Spleen (tissue), 7 donors: ENCODE measurements at regions not wholly inside any gene's neighbourhood (a gene's known extent, or its start where the extent isn't known, plus 50 kb on each side); places are given as distances from the start of the nearest gene placed in this dataset.

ENCODE experiments used
- CTCF ChIP-seq, 11 experiments: fragments of 200-600 bp in 7 of 11; fragments of 450-650 bp in 4 of 11; sonication (generic) in 4 of 11; IDR thresholded peaks in 8 of 11; conservative IDR thresholded peaks in 3 of 11; 1 replicate in 7 of 11; 2 replicates in 4 of 11; pipeline versions ENCODE4 v1.4.0 to v1.8.0; 2016 to 2021; ENCODE audit warnings: antibody characterized with exemption in 11 of 11, inconsistent platforms in 4 of 11, mild to moderate bottlenecking in 1 of 11
- POLR2A ChIP-seq, 3 donors: fragments of 450-650 bp; IDR thresholded peaks; one replicate each; pipeline ENCODE4 v1.5.1; 2017; ENCODE audit warnings: antibody characterized with exemption in 3 of 3, mild to moderate bottlenecking in 1 of 3
- POLR2AphosphoS5 ChIP-seq, 3 donors: sonication (generic); formaldehyde crosslinking; IDR thresholded peaks; one replicate each; pipeline ENCODE4 v1.5.1; 2017; ENCODE audit warnings: antibody characterized with exemption in 3 of 3
- donor health status: DM: no; HTN: no; CAD: no; lungs with moderate emphysema.
- donor health status: DM: no; HTN: no; CAD: no.
- donor health status: DM: no; HTN: no; CAD: no.

- no peak for TF ChIP-seq POLR2AphosphoS5 (IDR thresholded peaks at IDR 0.05)
- no peak for TF ChIP-seq POLR2A (IDR thresholded peaks at IDR 0.05)
- no peak for TF ChIP-seq CTCF (IDR thresholded peaks at IDR 0.05 in 8 of 11, conservative IDR thresholded peaks at IDR 0.05 in 3 of 11)
Measured at GRCh38 chr9:119027901-119028699, 341.1 kb downstream of the BRINP1 start.
